ENCODE measurements at regions not wholly inside any gene's neighbourhood (a gene's known extent, or its start where the extent isn't known, plus 50 kb on each side); places are given as distances from the start of the nearest gene placed in this dataset.

DNA sequence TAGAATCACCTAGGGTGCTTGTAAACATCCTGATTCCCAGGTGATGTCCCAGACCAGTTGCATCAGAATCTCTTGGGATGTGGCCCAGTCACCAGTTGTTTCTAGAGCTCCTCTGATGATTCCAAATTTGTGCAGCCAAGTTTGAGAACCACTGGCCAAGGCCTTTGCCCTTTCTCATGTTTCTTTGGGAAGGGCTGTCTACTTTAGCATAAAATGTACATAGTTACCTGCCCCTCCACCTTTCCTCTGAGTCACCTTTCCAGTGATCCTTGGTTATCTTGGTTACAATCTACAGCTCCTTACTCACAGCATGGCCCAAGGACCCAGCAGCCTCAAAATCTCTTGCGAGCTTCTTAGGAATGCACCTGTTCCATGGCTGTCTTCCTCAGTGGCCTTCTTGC lies 206.2 kb upstream of the ADRA1D start:
- TF ChIP-seq, protein P1, sequence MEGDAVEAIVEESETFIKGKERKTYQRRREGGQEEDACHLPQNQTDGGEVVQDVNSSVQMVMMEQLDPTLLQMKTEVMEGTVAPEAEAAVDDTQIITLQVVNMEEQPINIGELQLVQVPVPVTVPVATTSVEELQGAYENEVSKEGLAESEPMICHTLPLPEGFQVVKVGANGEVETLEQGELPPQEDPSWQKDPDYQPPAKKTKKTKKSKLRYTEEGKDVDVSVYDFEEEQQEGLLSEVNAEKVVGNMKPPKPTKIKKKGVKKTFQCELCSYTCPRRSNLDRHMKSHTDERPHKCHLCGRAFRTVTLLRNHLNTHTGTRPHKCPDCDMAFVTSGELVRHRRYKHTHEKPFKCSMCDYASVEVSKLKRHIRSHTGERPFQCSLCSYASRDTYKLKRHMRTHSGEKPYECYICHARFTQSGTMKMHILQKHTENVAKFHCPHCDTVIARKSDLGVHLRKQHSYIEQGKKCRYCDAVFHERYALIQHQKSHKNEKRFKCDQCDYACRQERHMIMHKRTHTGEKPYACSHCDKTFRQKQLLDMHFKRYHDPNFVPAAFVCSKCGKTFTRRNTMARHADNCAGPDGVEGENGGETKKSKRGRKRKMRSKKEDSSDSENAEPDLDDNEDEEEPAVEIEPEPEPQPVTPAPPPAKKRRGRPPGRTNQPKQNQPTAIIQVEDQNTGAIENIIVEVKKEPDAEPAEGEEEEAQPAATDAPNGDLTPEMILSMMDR (IDR thresholded peaks at IDR 0.05 in 8 of 11, conservative IDR thresholded peaks at IDR 0.05 in 3 of 11): no peak
- TF ChIP-seq POLR2AphosphoS5 (IDR thresholded peaks at IDR 0.05) (no peak), POLR2A (IDR thresholded peaks at IDR 0.05) (no peak)
